ENCODE measurements at regions not wholly inside any gene's neighbourhood (a gene's known extent, or its start where the extent isn't known, plus 50 kb on each side); places are given as distances from the start of the nearest gene placed in this dataset.

- no peak for ATAC-seq (replicated peaks)
- Mint-ChIP-seq H3K9me3 (no peaks in the 10 kb centered on the region), H3K27me3 (no peaks in the 10 kb centered on the region), H3K36me3 (ENCODE audit: low read depth) (peaks cover 98% of the 10 kb centered on the region), H3K4me3 (no peak overlapping the region), H3K4me1 (no peaks in the 10 kb centered on the region), H3K27ac (no peak overlapping the region)
These were observed 55.1 kb upstream of the CD302 start for GRCh38 chr2:159853101-159853500.

- no peaks in the 10 kb centered on the region for H3K27me3 Mint-ChIP-seq
- H3K4me1 Mint-ChIP-seq = no peaks in the 10 kb centered on the region
- no peak overlapping the region for H3K27ac Mint-ChIP-seq
- H3K9me3 Mint-ChIP-seq = no peaks in the 10 kb centered on the region
- H3K4me3 Mint-ChIP-seq = no peak overlapping the region
- H3K36me3 Mint-ChIP-seq (ENCODE audit: low read depth) = peaks cover 100% of the 10 kb centered on the region
- no peak for ATAC-seq (replicated peaks)
These were observed 53.9 kb upstream of the CD302 start for GRCh38 chr2:159851941-159852340.

- Mint-ChIP-seq H3K27ac (no peak overlapping the region), H3K36me3 (ENCODE audit: low read depth) (peaks cover 100% of the 10 kb centered on the region), H3K4me3 (no peak overlapping the region), H3K27me3 (no peaks in the 10 kb centered on the region), H3K9me3 (no peaks in the 10 kb centered on the region), H3K4me1 (no peaks in the 10 kb centered on the region)
- no peak for ATAC-seq (replicated peaks)
These were observed 52.8 kb upstream of the CD302 start for GRCh38 chr2:159850789-159851188.

- Mint-ChIP-seq H3K4me1 (no peaks in the 10 kb centered on the region), H3K27ac (no peak overlapping the region), H3K9me3 (no peaks in the 10 kb centered on the region), H3K27me3 (no peaks in the 10 kb centered on the region), H3K36me3 (ENCODE audit: low read depth) (peaks cover 95% of the 10 kb centered on the region), H3K4me3 (no peak overlapping the region)
- ATAC-seq (replicated peaks) = no peak
These were observed 51.3 kb upstream of the CD302 start for GRCh38 chr2:159849160-159849813.
